AG04450 (cell line): ENCODE measurements at regions not wholly inside any gene's neighbourhood (a gene's known extent, or its start where the extent isn't known, plus 50 kb on each side); places are given as distances from the start of the nearest gene placed in this dataset.

Experiments used
- CTCF ChIA-PET: fragments of 300-600, 350-600 bp; formaldehyde crosslinking; extraction: SDS; loops from one replicate; lab custom pipeline; 2022; ENCODE audit warnings: antibody characterized with exemption, inconsistent platforms; lab: Charles Lee
- POLR2A ChIA-PET: fragments of 350-600 bp; formaldehyde crosslinking; extraction: SDS; loops from one replicate; lab custom pipeline; 2021; ENCODE audit warnings: antibody characterized with exemption, inconsistent platforms; lab: Yijun Ruan, JAX
- DNase-seq: peaks from one replicate; pipeline ENCODE4 v3.0.0-alpha.2; 2011; ENCODE audit warnings: low read depth, low spot score
- H3K27ac ChIP-seq: one replicate; pipeline ENCODE4 v1.5.1; 2012; ENCODE audit warnings: low read depth, low read length, control low read depth
- H3K27me3 ChIP-seq: one replicate; pipeline ENCODE4 v1.6.0; 2012; ENCODE audit warnings: low read length; ENCODE audit not compliant: control insufficient read depth, insufficient read depth
- H3K4me3 ChIP-seq: 2 replicates; pipeline ENCODE4 v1.5.1; 2011; ENCODE audit warnings: mild to moderate bottlenecking, low read depth, low read length, control low read depth
- H3K9me3 ChIP-seq: 2 replicates; pipeline ENCODE4 v1.5.1; 2012; ENCODE audit warnings: low read length; ENCODE audit not compliant: control insufficient read depth, insufficient read depth
- CTCF ChIP-seq: IDR thresholded peaks from 2 replicates; pipeline ENCODE4 v1.5.1; 2011; ENCODE audit warnings: low read depth, low read length, control low read depth, inconsistent platforms

- Histone ChIP-seq H3K4me3 (no peak overlapping the region), H3K9me3 (no peaks in the 10 kb centered on the region), H3K27ac (no peak overlapping the region), H3K27me3 (no peaks in the 10 kb centered on the region)
- ChIA-PET CTCF (no interaction called here), POLR2A (no interaction called here)
- DNase-seq = no peak
- TF ChIP-seq CTCF = no peak
Measured at GRCh38 chr1:187236676-187237075, 407.9 kb downstream of the PLA2G4A start.

GRCh38 chr1:187237542-187237941 is 408.8 kb downstream of the PLA2G4A start:
- no peak for DNase-seq
- H3K27ac ChIP-seq = no peak overlapping the region
- no peak for TF ChIP-seq CTCF
- CTCF ChIA-PET = no interaction called here
- POLR2A ChIA-PET = no interaction called here
- no peaks in the 10 kb centered on the region for H3K27me3 ChIP-seq
- no peak overlapping the region for H3K4me3 ChIP-seq
- no peaks in the 10 kb centered on the region for H3K9me3 ChIP-seq

GRCh38 chr1:187241971-187242370 is 413.2 kb downstream of the PLA2G4A start:
- H3K4me3 ChIP-seq = no peak overlapping the region
- no peak for DNase-seq
- CTCF ChIA-PET = no interaction called here
- H3K27ac ChIP-seq = no peak overlapping the region
- H3K27me3 ChIP-seq = no peaks in the 10 kb centered on the region
- H3K9me3 ChIP-seq = no peaks in the 10 kb centered on the region
- POLR2A ChIA-PET = no interaction called here
- no peak for TF ChIP-seq CTCF

GRCh38 chr1:187244623-187245022 is 415.9 kb downstream of the PLA2G4A start:
- Histone ChIP-seq H3K27ac (no peak overlapping the region), H3K4me3 (no peak overlapping the region), H3K27me3 (no peaks in the 10 kb centered on the region), H3K9me3 (no peaks in the 10 kb centered on the region)
- ChIA-PET CTCF (no interaction called here), POLR2A (no interaction called here)
- DNase-seq = no peak
- no peak for TF ChIP-seq CTCF

GRCh38 chr1:187245201-187245600 is 416.5 kb downstream of the PLA2G4A start:
- Histone ChIP-seq H3K9me3 (no peaks in the 10 kb centered on the region), H3K27ac (no peak overlapping the region), H3K4me3 (no peak overlapping the region), H3K27me3 (no peaks in the 10 kb centered on the region)
- no peak for TF ChIP-seq CTCF
- DNase-seq = no peak
- CTCF ChIA-PET = no interaction called here
- POLR2A ChIA-PET = no interaction called here
